PC-9 (cell line): ENCODE measurements at regions not wholly inside any gene's neighbourhood (a gene's known extent, or its start where the extent isn't known, plus 50 kb on each side); places are given as distances from the start of the nearest gene placed in this dataset.

Experiments
- BruUV-seq: library from RNA; stranded (reverse); fragments of 400-500 nt; replicated peaks from 2 replicates; lab custom pipeline; 2021; lab: Mats Ljungman, UMichigan
- CTCF ChIA-PET: fragments of 300-600 bp; sonication (Branson Sonifier 250); formaldehyde crosslinking; loops from one replicate; lab custom pipeline; 2022; ENCODE audit warnings: antibody characterized with exemption; lab: Charles Lee
- POLR2A ChIA-PET: fragments of 300-600 bp; sonication (Branson Sonifier 250); formaldehyde crosslinking; loops from one replicate; lab custom pipeline; 2022; ENCODE audit warnings: antibody characterized with exemption; ENCODE audit not compliant: unreplicated experiment; lab: Charles Lee
- DNase-seq, 2 experiments: peaks; one replicate each; pipeline versions ENCODE4 v3.0.0 to v3.0.0-alpha.2; 2015 to 2022; ENCODE audit warnings: mixed read lengths in 1 of 2
- H2AFZ ChIP-seq: fragments of 200-600 bp; sonication (generic); 2 replicates; pipeline ENCODE4 v1.8.1; 2017; ENCODE audit warnings: antibody characterized with exemption
- H3F3A ChIP-seq: fragments of 200-600 bp; sonication (generic); 2 replicates; pipeline ENCODE4 v1.8.1; 2017; ENCODE audit warnings: antibody characterized with exemption, mild to moderate bottlenecking, low read depth; ENCODE audit not compliant: insufficient read depth
- H3K27ac ChIP-seq: fragments of 200-600 bp; sonication (generic); 2 replicates; pipeline ENCODE4 v1.6.1; 2016; ENCODE audit warnings: mixed run types
- H3K27me3 ChIP-seq: fragments of 200-600 bp; sonication (generic); 2 replicates; pipeline ENCODE4 v1.6.1; 2016; ENCODE audit warnings: low read depth, mixed run types; ENCODE audit not compliant: insufficient read depth
- H3K36me3 ChIP-seq: fragments of 200-600 bp; sonication (generic); 2 replicates; pipeline ENCODE4 v1.6.1; 2016; ENCODE audit warnings: low read depth, mixed run types
- H3K4me1 ChIP-seq: fragments of 200-600 bp; sonication (generic); replicated peaks from 2 replicates; pipeline ENCODE4 v1.6.1; 2016; ENCODE audit warnings: mixed run types; ENCODE audit not compliant: insufficient read depth
- H3K4me2 ChIP-seq: fragments of 200-600 bp; sonication (generic); 2 replicates; pipeline ENCODE4 v1.6.1; 2017; ENCODE audit warnings: mixed run types
- H3K4me3 ChIP-seq: fragments of 200-600 bp; sonication (generic); 2 replicates; pipeline ENCODE4 v1.6.1; 2016; ENCODE audit warnings: mixed run types
- H3K79me2 ChIP-seq: fragments of 200-600 bp; sonication (generic); 2 replicates; pipeline ENCODE4 v1.6.1; 2017; ENCODE audit warnings: low read depth, mixed run types
- H3K9me2 ChIP-seq: fragments of 200-600 bp; sonication (generic); 2 replicates; pipeline ENCODE4 v1.8.1; 2017; ENCODE audit warnings: mild to moderate bottlenecking; ENCODE audit not compliant: insufficient read depth
- H3K9me3 ChIP-seq: fragments of 200-600 bp; sonication (generic); 2 replicates; pipeline ENCODE4 v1.8.1; 2016; ENCODE audit warnings: low read depth; ENCODE audit not compliant: insufficient read depth
- H4K20me1 ChIP-seq: fragments of 200-600 bp; sonication (generic); 2 replicates; pipeline ENCODE4 v1.8.1; 2017; ENCODE audit not compliant: insufficient read depth
- EZH2 ChIP-seq: fragments of 200-600 bp; sonication (generic); IDR thresholded peaks from 2 replicates; pipeline ENCODE4 v1.8.0; 2017; ENCODE audit warnings: antibody characterized with exemption, low read depth
- intact Hi-C: fragments of 100-400 bp; cut with micrococcal nuclease; formaldehyde crosslinking; loops from one replicate; pipeline ENCODE4 v1.10.0; 2022; ENCODE audit not compliant: unreplicated experiment
- TF ChIP-seq, protein P1 (sequence below): fragments of 200-600 bp; sonication (generic); conservative IDR thresholded peaks from 2 replicates; pipeline ENCODE4 v1.6.1; 2017; ENCODE audit warnings: mixed run types, antibody characterized with exemption, mild to moderate bottlenecking, moderate library complexity

DNA sequence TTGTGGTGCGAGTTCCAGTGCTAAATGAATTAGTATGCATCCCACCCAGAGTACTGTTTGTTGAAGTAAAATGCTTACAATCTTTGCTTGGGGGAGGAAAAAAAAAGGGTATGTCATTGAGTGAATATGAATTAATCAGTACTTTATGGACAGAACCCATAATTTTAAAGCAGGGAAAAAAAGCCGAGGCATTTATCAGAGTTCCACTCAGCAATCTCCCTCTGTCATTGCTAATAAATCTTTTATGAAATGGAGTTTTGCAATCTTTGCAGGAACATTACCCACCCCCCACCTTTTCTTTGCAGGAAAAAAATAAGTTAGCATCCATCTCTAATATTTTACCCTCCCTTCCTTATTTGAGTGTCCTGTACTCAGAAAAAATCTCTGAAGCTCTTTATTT, 127.9 kb upstream of the TMPO start:
- TF ChIP-seq, protein P1, sequence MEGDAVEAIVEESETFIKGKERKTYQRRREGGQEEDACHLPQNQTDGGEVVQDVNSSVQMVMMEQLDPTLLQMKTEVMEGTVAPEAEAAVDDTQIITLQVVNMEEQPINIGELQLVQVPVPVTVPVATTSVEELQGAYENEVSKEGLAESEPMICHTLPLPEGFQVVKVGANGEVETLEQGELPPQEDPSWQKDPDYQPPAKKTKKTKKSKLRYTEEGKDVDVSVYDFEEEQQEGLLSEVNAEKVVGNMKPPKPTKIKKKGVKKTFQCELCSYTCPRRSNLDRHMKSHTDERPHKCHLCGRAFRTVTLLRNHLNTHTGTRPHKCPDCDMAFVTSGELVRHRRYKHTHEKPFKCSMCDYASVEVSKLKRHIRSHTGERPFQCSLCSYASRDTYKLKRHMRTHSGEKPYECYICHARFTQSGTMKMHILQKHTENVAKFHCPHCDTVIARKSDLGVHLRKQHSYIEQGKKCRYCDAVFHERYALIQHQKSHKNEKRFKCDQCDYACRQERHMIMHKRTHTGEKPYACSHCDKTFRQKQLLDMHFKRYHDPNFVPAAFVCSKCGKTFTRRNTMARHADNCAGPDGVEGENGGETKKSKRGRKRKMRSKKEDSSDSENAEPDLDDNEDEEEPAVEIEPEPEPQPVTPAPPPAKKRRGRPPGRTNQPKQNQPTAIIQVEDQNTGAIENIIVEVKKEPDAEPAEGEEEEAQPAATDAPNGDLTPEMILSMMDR, result no peak
- no peak for TF ChIP-seq EZH2
- H3K9me3 ChIP-seq, result no peaks in the 10 kb centered on the region
- intact Hi-C loops, result no loop called here
- no peak for DNase-seq
- CTCF ChIA-PET, result no interaction called here
- H4K20me1 ChIP-seq, result no peaks in the 10 kb centered on the region
- no peaks in the 10 kb centered on the region for H3K79me2 ChIP-seq
- H3K27me3 ChIP-seq, result peaks cover 55% of the 10 kb centered on the region
- H3K4me3 ChIP-seq, result no peak overlapping the region
- no peak overlapping the region for H2AFZ ChIP-seq
- POLR2A ChIA-PET, result no interaction called here
- H3K4me1 ChIP-seq, result no peaks in the 10 kb centered on the region
- no peak overlapping the region for H3K27ac ChIP-seq
- no TSS peak for BruUV-seq
- H3K9me2 ChIP-seq, result no peaks in the 10 kb centered on the region
- no peaks in the 10 kb centered on the region for H3K36me3 ChIP-seq
- H3F3A ChIP-seq, result no peaks in the 10 kb centered on the region
- no peak overlapping the region for H3K4me2 ChIP-seq

DNA sequence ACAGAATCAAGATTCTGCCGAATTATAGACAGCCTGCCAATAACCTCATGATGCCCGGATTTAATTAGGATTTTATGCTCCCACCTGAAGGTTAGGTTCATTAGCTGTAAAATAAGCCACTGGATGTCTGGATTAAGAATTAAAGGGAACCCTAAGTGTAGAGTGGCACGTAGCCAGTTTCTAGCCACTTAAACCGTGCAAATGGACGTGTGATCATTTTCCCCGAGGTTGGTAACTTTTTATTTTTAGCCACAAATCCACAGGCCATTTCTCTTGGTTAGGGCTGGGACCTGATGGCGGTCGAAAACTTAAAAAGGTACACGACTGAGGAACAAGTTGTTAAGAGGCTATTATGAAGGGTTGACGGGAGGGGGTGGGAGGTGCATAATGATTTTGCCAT, 127.3 kb upstream of the TMPO start:
- Histone ChIP-seq H3K4me3 (no peak overlapping the region), H3F3A (no peaks in the 10 kb centered on the region), H2AFZ (no peak overlapping the region), H3K4me1 (no peaks in the 10 kb centered on the region), H3K27me3 (peaks cover 55% of the 10 kb centered on the region), H4K20me1 (no peaks in the 10 kb centered on the region), H3K9me2 (no peaks in the 10 kb centered on the region), H3K36me3 (no peaks in the 10 kb centered on the region), H3K79me2 (no peaks in the 10 kb centered on the region), H3K27ac (no peak overlapping the region), H3K4me2 (no peak overlapping the region), H3K9me3 (no peaks in the 10 kb centered on the region)
- DNase-seq, result no peak
- ChIA-PET POLR2A (interaction anchor here (0.5 kb wide), 1 partner anchor 9 kb away, joined by 3 read pairs; no protein-coding TSS in a partner anchor), CTCF (no interaction called here)
- BruUV-seq, result no TSS peak
- TF ChIP-seq, protein P1, result no peak
- TF ChIP-seq EZH2, result no peak
- intact Hi-C loops, result no loop called here

DNA sequence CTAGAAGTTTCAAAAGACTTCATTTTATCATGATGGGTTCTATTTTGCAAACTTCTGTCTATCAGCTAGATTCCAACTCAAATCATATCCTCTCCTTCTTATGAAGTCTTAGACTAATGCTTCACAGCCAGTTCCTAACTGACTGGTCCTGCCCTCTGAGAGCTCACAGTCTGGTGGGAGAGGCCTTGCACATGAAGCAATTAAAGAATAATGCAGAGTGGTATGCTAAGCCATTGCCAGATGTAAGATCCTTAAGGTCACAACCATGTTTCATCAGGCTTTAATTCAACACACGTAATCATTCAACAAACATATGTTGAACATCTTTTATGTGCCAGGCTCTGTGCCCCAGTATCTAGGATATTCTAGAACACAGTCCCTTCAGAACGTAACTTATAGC, 125.8 kb upstream of the TMPO start:
- H3K36me3 ChIP-seq, result no peaks in the 10 kb centered on the region
- no peaks in the 10 kb centered on the region for H3K4me1 ChIP-seq
- no peak overlapping the region for H3K4me2 ChIP-seq
- H3K9me3 ChIP-seq, result no peaks in the 10 kb centered on the region
- H3K27me3 ChIP-seq, result peaks cover 60% of the 10 kb centered on the region
- TF ChIP-seq EZH2, result no peak
- TF ChIP-seq, protein P1, result no peak
- H3K27ac ChIP-seq, result no peak overlapping the region
- H3F3A ChIP-seq, result no peaks in the 10 kb centered on the region
- H4K20me1 ChIP-seq, result no peaks in the 10 kb centered on the region
- ChIA-PET POLR2A (no interaction called here), CTCF (no interaction called here)
- H3K9me2 ChIP-seq, result no peaks in the 10 kb centered on the region
- BruUV-seq, result no TSS peak
- no peaks in the 10 kb centered on the region for H3K79me2 ChIP-seq
- no peak overlapping the region for H2AFZ ChIP-seq
- intact Hi-C loops, result no loop called here
- H3K4me3 ChIP-seq, result no peak overlapping the region
- DNase-seq, result no peak
